Suprapubic skin (tissue), 4 donors: ENCODE measurements at regions not wholly inside any gene's neighbourhood (a gene's known extent, or its start where the extent isn't known, plus 50 kb on each side); places are given as distances from the start of the nearest gene placed in this dataset.

Experiments used
- EP300 ChIP-seq: sonication (generic); formaldehyde crosslinking; IDR thresholded peaks from one replicate; pipeline ENCODE4 v1.6.1; 2017; ENCODE audit warnings: antibody characterized with exemption
- POLR2A ChIP-seq, 2 donors: fragments of 450-650 bp; IDR thresholded peaks; one replicate each; pipeline ENCODE4 v1.6.1; 2017; ENCODE audit warnings: antibody characterized with exemption in 2 of 2, mild to moderate bottlenecking in 2 of 2, moderate library complexity in 2 of 2
- POLR2AphosphoS5 ChIP-seq, 3 donors: sonication (generic); formaldehyde crosslinking; IDR thresholded peaks; one replicate each; pipeline ENCODE4 v1.6.1; 2017; ENCODE audit warnings: antibody characterized with exemption in 3 of 3
- TF ChIP-seq, protein P1 (sequence below), 2 donors: fragments of 200-600 bp in 1 of 2; fragments of 450-650 bp in 1 of 2; sonication (generic) in 1 of 2; IDR thresholded peaks; one replicate each; pipeline ENCODE4 v1.5.1; 2016 to 2019; ENCODE audit warnings: antibody characterized with exemption in 2 of 2, mild to moderate bottlenecking in 1 of 2, moderate library complexity in 1 of 2

DNA sequence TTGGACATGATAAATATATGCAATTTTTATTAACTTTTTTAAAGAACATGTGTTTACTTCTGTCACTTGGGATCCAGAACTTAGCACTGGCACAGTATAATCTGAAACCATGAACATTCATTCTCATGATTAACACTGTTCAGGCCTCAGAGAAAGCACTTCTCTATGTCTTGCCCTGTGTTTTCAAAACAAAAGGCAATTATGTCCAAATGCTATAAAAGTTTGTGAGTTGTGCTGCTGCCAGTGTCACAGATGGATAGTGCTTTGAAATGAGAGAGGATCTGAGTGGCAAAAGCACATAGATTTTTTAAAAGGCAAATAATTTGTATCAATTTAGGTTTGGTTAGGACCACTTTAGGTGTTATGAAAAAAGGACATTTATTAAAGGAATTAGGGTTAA, 470.5 kb upstream of the FAM98A start:
- TF ChIP-seq EP300: no peak
- TF ChIP-seq, protein P1, sequence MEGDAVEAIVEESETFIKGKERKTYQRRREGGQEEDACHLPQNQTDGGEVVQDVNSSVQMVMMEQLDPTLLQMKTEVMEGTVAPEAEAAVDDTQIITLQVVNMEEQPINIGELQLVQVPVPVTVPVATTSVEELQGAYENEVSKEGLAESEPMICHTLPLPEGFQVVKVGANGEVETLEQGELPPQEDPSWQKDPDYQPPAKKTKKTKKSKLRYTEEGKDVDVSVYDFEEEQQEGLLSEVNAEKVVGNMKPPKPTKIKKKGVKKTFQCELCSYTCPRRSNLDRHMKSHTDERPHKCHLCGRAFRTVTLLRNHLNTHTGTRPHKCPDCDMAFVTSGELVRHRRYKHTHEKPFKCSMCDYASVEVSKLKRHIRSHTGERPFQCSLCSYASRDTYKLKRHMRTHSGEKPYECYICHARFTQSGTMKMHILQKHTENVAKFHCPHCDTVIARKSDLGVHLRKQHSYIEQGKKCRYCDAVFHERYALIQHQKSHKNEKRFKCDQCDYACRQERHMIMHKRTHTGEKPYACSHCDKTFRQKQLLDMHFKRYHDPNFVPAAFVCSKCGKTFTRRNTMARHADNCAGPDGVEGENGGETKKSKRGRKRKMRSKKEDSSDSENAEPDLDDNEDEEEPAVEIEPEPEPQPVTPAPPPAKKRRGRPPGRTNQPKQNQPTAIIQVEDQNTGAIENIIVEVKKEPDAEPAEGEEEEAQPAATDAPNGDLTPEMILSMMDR (IDR thresholded peaks at IDR 0.05): no peak
- TF ChIP-seq POLR2AphosphoS5 (IDR thresholded peaks at IDR 0.05): no peak
- no peak for TF ChIP-seq POLR2A (IDR thresholded peaks at IDR 0.05)
